ENCODE measurements at regions not wholly inside any gene's neighbourhood (a gene's known extent, or its start where the extent isn't known, plus 50 kb on each side); places are given as distances from the start of the nearest gene placed in this dataset.

DNA sequence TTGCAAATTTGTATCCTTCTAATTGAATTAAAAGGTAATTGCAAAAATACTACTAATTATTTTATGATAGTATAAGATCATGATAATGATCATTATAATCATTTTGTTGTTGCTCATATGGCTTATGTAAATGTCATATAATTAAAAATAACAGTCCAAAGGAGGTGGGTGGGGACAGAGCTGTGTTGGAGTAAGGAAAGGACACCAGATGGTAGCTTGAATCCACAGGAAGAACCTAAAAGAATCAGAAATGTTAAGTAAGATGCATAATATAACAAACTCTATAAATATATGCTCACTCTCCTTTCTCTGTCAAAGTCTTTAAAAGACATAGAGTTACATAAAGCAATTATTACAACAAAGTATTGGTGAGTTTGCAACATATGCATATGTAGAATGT is 650.7 kb upstream of the HS6ST1 start:
- no peak for DNase-seq

DNA sequence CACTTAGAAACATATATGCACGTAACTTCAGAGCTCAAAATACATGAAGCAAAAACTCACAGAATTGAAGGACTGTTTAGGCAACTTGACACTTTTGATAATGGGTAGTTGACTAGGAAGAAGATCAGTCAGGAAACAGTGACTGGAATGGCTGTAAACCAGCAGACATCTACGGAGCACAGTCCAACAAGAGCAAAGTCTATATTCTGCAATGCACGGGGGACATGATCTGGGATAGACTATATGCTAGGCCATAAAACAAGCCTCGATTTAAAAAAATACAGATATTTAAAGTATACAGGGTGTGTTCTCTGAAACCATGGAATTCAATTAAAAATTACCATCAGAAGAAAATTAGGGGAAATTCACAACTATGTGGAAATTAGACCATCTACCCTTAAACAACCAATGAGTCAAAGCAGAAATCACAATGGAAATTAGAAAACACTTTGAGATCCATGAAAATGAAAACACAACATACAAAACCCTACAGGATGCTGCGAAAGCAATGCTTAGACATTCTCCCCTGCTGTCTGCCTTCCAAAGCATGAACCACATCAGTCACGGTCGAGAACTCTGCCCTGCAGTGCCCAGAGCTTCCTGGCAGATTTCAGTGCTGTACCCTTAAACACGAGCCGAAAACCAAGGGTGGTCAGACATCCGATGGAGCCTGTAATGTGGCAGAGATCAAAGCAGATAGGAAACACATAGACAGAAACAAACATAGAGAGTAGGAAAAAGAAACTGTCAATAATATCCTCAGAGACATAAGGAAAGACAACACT is 651.9 kb upstream of the HS6ST1 start:
- DNase-seq, result no peak

- no peak for DNase-seq
These were observed 654.9 kb upstream of the HS6ST1 start for GRCh38 chr2:128973566-128973965.

DNA sequence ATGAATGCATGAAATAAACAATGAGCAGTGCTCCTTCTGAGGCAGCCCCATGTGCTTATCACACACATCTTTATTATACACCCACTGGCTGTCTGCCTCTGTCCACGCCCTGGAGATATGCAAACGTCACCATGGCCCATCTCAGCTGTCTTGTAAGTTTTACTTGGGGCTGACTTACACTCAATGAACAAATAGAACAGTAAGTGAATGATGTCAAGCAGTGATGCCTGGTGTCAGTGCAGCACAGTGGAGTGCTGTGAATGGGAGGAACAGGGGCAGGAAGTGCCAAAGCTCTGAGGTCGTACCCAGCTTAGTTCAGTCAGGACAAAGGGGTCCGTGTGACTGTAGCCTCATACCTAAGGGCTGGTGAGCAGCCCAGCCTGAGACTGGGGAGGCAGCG is 659.5 kb upstream of the HS6ST1 start:
- DNase-seq, result no peak

GRCh38 chr2:128979182-128979581 is 660.5 kb upstream of the HS6ST1 start:
- DNase-seq, result no peak

DNA sequence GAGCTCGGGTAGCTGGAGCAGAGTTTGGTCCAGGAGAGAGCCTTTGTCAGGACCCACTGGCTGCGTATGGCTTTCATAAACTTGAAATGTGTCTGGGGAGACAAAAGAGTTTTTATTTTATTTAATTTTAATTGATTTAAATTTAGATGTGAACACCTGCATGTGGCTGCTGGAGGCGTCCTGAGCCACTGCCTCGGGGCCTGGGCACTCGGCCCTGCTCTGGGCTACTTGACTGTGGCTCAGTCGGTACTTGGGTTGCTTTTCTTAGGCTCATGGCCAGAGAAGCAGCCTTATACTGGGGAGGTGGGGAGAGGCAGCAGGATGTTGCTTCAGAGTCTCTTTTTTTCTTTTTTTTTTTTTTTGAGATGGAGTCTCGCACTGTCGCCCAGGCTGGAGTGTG is 661.8 kb upstream of the HS6ST1 start:
- no peak for DNase-seq

DNA sequence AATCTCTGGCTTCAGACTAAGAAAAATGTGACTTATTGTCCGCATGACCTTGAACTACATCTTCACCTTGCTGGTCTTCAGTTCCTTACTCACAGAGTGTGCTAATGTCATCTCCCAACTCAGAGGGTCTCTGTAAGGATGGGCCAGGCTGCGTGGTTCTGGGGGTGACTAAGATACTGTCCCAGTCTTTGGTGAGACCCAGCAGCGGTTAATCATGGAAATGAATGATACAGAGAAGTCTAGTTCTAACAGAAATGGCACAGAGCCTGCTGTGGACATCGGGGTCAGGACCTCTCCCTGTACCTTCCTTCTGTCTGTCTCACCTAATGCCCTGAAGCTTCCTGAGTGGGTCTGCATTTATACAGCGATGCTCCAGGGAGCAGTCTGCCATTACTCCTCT is 662.7 kb upstream of the HS6ST1 start:
- DNase-seq, result no peak

GRCh38 chr2:128982001-128982400 is 663.3 kb upstream of the HS6ST1 start:
- no peak for DNase-seq

DNA sequence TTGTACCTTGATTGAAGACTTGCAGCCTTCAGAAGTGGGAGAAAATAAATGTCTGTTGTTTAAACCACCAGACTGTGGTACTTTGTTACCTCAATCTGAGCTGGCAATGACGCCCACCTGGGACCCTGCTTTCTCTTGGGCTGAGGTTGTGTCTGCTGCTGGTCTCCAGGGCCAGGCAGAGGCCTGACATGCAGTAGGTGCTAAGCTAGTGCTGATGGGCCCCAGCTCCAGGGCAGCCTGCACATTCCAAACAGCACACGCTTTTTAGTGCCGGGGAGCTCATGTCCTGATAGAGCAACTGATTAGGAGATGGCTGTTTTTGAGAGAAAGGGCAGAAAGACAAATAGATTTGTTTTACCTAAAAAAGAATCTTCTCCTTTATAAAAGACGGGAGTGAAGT is 664.0 kb upstream of the HS6ST1 start:
- no peak for DNase-seq

GRCh38 chr2:128983094-128983493 is 664.4 kb upstream of the HS6ST1 start:
- DNase-seq, result no peak

GRCh38 chr2:128984081-128984480 is 665.4 kb upstream of the HS6ST1 start:
- no peak for DNase-seq

- no peak for DNase-seq
These were observed 666.2 kb upstream of the HS6ST1 start for GRCh38 chr2:128984855-128985254.

DNA sequence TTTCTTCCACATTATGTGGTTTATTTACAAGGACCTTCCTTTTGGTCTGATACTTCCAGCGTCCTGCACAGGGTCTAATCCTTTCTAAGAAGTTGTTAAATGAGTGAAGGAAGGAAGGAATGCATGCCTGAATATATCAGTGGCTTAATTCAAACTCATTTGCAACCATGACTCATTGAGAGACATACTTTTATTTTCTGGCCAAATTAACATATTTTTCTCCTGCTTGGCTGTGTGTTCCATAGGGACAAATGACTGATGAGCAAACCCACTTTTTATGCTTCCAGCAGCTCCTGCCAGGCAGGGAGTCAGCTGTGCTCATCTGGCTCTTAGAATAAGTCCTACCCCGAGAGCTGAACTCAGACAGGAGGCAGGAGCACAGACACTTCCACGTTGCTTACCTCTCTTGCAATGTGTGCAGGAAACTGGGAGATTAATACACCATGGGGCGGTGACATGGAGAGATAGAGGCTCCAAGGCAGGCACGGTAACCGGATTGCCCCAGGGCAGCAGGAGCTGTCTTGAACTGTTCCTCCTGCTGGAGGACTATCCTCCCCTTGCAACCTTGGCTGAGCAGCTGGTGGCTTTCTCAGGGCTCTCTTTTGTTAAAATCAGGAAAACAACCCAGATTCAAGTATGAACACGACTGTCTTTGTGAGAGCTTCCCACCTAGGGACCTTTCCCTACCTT is 667.5 kb upstream of the HS6ST1 start:
- DNase-seq, result no peak

DNA sequence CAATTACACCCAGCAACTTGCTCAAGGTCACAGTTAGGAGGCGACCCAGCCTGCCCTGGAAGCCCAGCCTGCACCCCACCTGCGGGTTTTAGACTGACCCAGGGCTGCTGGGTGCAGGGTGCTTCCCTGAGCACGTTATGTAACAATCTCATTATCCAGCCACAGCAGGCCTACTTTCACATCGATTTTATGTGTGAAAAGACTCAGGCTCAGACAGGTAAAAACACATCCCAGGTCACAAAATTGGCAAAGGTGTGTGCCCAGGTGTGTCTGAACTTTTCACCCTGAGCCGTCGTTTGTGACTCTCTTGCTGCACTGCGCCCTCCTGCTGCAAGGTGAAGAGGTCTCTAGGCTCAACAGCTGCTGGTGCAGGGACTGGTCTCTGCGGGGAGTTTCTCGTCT is 668.2 kb upstream of the HS6ST1 start:
- DNase-seq, result no peak

DNA sequence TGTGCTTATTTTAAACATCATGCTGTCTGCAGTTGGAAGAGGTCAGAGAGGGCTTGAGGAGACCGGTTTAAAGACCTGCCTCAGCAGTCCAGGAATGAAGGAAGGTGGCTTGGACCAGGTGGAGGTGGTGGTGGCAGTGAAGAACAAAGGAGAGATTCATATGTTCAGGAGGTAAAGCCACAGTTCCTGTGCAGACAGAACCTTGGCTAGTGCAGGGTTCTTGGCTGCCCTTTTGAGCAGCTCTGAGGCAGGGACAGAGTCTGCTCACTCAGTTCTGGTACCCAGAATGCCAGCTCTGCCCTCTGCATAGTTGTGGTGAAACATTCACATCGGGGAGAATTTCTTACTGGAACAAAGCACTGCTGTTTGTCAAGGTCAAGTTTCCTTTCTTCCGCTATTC is 669.7 kb upstream of the HS6ST1 start:
- no peak for DNase-seq

- DNase-seq, result no peak
These were observed 670.3 kb upstream of the HS6ST1 start for GRCh38 chr2:128988967-128989366.

- no peak for DNase-seq
These were observed 676.4 kb upstream of the HS6ST1 start for GRCh38 chr2:128995086-128995485.

DNA sequence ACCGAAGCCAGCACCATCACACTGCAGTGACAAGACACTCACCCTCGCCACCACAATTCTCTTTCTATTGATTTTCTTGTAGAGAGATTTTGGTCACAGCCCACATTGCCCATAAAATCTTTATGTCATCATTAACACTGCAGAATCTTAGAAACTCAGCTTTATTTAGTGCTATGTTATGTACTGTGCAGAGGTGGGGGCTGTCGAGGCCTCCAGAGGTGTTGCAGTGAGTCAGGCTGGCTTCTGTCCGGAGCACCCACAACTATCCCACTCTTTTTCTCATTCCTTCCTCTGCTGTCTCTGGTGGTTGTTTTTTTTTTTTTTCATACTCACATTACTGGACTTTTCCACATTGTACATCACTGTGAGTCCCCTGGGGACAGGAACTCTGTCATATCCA is 677.4 kb upstream of the HS6ST1 start:
- no peak for DNase-seq

- no peak for DNase-seq
These were observed 678.6 kb upstream of the HS6ST1 start for GRCh38 chr2:128997166-128997866.

GRCh38 chr2:129001926-129002325 is 683.3 kb upstream of the HS6ST1 start:
- DNase-seq, result no peak

GRCh38 chr2:129002751-129003150 is 684.1 kb upstream of the HS6ST1 start:
- DNase-seq, result no peak

DNA sequence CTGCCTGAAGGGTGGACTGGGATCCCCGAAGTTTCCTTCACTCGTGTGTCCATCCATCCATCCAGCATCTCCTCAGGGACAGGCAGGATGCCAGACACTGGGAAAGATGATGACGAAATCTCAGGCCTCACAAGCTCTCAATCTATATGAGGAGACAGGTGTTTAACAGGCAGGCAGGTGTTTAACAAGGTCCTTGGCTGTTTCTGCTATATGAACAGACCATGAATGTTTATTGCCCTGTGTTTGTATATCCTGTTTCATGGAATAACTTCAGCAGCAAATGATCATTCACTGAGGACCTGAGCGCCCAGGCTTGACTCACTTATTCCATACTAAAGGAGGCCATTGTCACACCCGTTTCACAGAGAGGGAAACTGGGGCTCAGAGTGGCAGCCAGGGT is 685.8 kb upstream of the HS6ST1 start:
- no peak for DNase-seq

- no peak for DNase-seq
These were observed 686.3 kb upstream of the HS6ST1 start for GRCh38 chr2:129004940-129005490.
